HG02943 (cell line): ENCODE measurements at regions not wholly inside any gene's neighbourhood (a gene's known extent, or its start where the extent isn't known, plus 50 kb on each side); places are given as distances from the start of the nearest gene placed in this dataset.

Experiments
- ATAC-seq: cut with Tn5 transposase; IDR thresholded peaks from one replicate; pipeline ENCODE4 v1.9.1; 2021; ENCODE audit warnings: mild to moderate bottlenecking, low read depth, moderate library complexity; ENCODE audit not compliant: unreplicated experiment

GRCh38 chr2:181330286-181330685 lies 126.9 kb upstream of the ITGA4 start:
- no peak for ATAC-seq

GRCh38 chr2:181332044-181332605 lies 125.1 kb upstream of the ITGA4 start:
- no peak for ATAC-seq

- no peak for ATAC-seq
Observed at GRCh38 chr2:181334158-181334826, 122.9 kb upstream of the ITGA4 start.

GRCh38 chr2:181340891-181341290 lies 116.3 kb upstream of the ITGA4 start:
- no peak for ATAC-seq

- no peak for ATAC-seq
Observed at GRCh38 chr2:181341855-181342600, 115.2 kb upstream of the ITGA4 start.

GRCh38 chr2:181348107-181348837 lies 108.9 kb upstream of the ITGA4 start:
- peak; percentile 77 for ATAC-seq

GRCh38 chr2:181352158-181352557 lies 105.0 kb upstream of the ITGA4 start:
- ATAC-seq = no peak

GRCh38 chr2:181354626-181355025 lies 102.6 kb upstream of the ITGA4 start:
- no peak for ATAC-seq

GRCh38 chr2:181356526-181357130 lies 100.6 kb upstream of the ITGA4 start:
- no peak for ATAC-seq

- no peak for ATAC-seq
Observed at GRCh38 chr2:181357979-181358378, 99.2 kb upstream of the ITGA4 start.

GRCh38 chr2:181362561-181362960 lies 94.6 kb upstream of the ITGA4 start:
- ATAC-seq = no peak

- ATAC-seq = no peak
Observed at GRCh38 chr2:181363164-181363563, 94.0 kb upstream of the ITGA4 start.

GRCh38 chr2:181364492-181365170 lies 92.6 kb upstream of the ITGA4 start:
- ATAC-seq = no peak

- ATAC-seq = no peak
Observed at GRCh38 chr2:181366675-181367175, 90.5 kb upstream of the ITGA4 start.

GRCh38 chr2:181367411-181367810 lies 89.8 kb upstream of the ITGA4 start:
- no peak for ATAC-seq

GRCh38 chr2:181367906-181368435 lies 89.2 kb upstream of the ITGA4 start:
- ATAC-seq = no peak

- no peak for ATAC-seq
Observed at GRCh38 chr2:181370126-181370525, 87.1 kb upstream of the ITGA4 start.

- ATAC-seq = no peak
Observed at GRCh38 chr2:181371195-181371594, 86.0 kb upstream of the ITGA4 start.

GRCh38 chr2:181371782-181372645 lies 85.2 kb upstream of the ITGA4 start:
- ATAC-seq = no peak
